ENCODE measurements at regions not wholly inside any gene's neighbourhood (a gene's known extent, or its start where the extent isn't known, plus 50 kb on each side); places are given as distances from the start of the nearest gene placed in this dataset.
"Not testable (repeated sequence)": the region's sequence is repeated elsewhere in the genome, so short reads cannot be mapped to it uniquely, and the experiment has no call there.

DNA sequence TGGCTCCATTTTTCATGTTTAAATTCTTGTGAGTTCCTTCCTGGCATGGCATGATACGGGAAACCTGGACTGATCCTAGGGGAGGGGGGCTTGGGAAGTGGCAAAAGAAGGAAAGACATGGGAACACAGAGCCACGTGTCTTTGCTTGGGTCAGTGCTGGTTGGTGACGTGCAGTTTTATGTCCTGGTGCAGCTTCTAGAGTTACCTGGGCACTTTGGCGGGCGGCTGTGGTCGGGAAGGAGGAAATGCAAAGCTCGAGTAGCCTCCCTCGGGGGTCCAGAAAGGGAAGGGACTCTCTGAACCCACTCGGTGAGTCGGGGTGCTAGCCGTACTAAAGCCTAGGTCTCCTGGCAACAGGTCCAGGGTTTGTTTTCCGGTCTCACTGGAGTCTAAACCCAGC lies 94.6 kb downstream of the APOB start:
- Histone ChIP-seq H3K27ac (replicated peaks) (no peak overlapping the region), H3K4me3 (replicated peaks; ENCODE audit: insufficient read depth, low read length) (no peak overlapping the region), H3K27me3 (ENCODE audit: insufficient read depth, poor library complexity, severe bottlenecking) (peaks cover 2% of the 10 kb centered on the region)
- TF ChIP-seq GABPA (IDR thresholded peaks at IDR 0.05; ENCODE audit: low read depth) (no peak), POLR2AphosphoS5 (IDR thresholded peaks at IDR 0.05; ENCODE audit: low read depth) (no peak), SPI1 (IDR thresholded peaks at IDR 0.05; ENCODE audit: borderline replicate concordance, low read depth) (no peak)
- TF ChIP-seq, protein P1, sequence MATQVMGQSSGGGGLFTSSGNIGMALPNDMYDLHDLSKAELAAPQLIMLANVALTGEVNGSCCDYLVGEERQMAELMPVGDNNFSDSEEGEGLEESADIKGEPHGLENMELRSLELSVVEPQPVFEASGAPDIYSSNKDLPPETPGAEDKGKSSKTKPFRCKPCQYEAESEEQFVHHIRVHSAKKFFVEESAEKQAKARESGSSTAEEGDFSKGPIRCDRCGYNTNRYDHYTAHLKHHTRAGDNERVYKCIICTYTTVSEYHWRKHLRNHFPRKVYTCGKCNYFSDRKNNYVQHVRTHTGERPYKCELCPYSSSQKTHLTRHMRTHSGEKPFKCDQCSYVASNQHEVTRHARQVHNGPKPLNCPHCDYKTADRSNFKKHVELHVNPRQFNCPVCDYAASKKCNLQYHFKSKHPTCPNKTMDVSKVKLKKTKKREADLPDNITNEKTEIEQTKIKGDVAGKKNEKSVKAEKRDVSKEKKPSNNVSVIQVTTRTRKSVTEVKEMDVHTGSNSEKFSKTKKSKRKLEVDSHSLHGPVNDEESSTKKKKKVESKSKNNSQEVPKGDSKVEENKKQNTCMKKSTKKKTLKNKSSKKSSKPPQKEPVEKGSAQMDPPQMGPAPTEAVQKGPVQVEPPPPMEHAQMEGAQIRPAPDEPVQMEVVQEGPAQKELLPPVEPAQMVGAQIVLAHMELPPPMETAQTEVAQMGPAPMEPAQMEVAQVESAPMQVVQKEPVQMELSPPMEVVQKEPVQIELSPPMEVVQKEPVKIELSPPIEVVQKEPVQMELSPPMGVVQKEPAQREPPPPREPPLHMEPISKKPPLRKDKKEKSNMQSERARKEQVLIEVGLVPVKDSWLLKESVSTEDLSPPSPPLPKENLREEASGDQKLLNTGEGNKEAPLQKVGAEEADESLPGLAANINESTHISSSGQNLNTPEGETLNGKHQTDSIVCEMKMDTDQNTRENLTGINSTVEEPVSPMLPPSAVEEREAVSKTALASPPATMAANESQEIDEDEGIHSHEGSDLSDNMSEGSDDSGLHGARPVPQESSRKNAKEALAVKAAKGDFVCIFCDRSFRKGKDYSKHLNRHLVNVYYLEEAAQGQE (IDR thresholded peaks at IDR 0.05; ENCODE audit: insufficient replicate concordance, low read depth): no peak
- TF ChIP-seq, protein P2, sequence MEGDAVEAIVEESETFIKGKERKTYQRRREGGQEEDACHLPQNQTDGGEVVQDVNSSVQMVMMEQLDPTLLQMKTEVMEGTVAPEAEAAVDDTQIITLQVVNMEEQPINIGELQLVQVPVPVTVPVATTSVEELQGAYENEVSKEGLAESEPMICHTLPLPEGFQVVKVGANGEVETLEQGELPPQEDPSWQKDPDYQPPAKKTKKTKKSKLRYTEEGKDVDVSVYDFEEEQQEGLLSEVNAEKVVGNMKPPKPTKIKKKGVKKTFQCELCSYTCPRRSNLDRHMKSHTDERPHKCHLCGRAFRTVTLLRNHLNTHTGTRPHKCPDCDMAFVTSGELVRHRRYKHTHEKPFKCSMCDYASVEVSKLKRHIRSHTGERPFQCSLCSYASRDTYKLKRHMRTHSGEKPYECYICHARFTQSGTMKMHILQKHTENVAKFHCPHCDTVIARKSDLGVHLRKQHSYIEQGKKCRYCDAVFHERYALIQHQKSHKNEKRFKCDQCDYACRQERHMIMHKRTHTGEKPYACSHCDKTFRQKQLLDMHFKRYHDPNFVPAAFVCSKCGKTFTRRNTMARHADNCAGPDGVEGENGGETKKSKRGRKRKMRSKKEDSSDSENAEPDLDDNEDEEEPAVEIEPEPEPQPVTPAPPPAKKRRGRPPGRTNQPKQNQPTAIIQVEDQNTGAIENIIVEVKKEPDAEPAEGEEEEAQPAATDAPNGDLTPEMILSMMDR (IDR thresholded peaks at IDR 0.05; ENCODE audit: insufficient read depth, low read length): no peak
- DNase-seq (ENCODE audit: low read depth in 1 of 2, low spot score in 1 of 2): no peak

DNA sequence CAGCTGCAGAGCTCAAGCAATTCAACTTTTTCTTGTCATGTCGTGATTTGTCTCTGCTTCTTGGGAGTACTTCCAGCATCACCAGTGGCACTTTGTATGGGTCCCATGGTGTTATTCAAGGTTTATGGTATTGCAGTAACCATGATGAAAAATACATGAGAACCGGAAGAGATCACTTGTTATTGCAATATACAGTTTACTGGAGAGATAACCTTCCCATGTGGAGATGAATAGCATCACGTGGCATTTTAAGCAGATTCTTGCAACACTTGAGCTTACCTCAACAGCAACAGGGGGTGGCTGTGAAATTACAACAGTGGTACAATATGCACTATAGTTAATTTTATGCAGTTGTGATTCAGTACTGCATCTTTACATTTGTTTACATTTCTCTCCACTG lies 97.4 kb downstream of the APOB start:
- TF ChIP-seq GABPA (IDR thresholded peaks at IDR 0.05; ENCODE audit: low read depth) (no peak), SPI1 (IDR thresholded peaks at IDR 0.05; ENCODE audit: borderline replicate concordance, low read depth) (no peak), POLR2AphosphoS5 (IDR thresholded peaks at IDR 0.05; ENCODE audit: low read depth) (no peak)
- TF ChIP-seq, protein P2 (IDR thresholded peaks at IDR 0.05; ENCODE audit: insufficient read depth, low read length): no peak
- TF ChIP-seq, protein P1 (IDR thresholded peaks at IDR 0.05; ENCODE audit: insufficient replicate concordance, low read depth): no peak
- H3K27ac ChIP-seq (replicated peaks): no peak overlapping the region
- H3K27me3 ChIP-seq (ENCODE audit: insufficient read depth, poor library complexity, severe bottlenecking): peaks cover 2% of the 10 kb centered on the region
- DNase-seq (ENCODE audit: low read depth in 1 of 2, low spot score in 1 of 2): peak in 1 of 2 experiments; percentile 10
- no peak overlapping the region for H3K4me3 ChIP-seq (replicated peaks; ENCODE audit: insufficient read depth, low read length)

GRCh38 chr2:20943721-20944120 lies 100.2 kb downstream of the APOB start:
- not testable (repeated sequence) for H3K4me3 ChIP-seq (replicated peaks; ENCODE audit: insufficient read depth, low read length); DNase-seq (ENCODE audit: low read depth in 1 of 2, low spot score in 1 of 2); H3K27ac ChIP-seq (replicated peaks); H3K27me3 ChIP-seq (ENCODE audit: insufficient read depth, poor library complexity, severe bottlenecking)

- TF ChIP-seq SPI1 (IDR thresholded peaks at IDR 0.05; ENCODE audit: borderline replicate concordance, low read depth): no peak
- TF ChIP-seq, protein P2 (IDR thresholded peaks at IDR 0.05; ENCODE audit: insufficient read depth, low read length): no peak
- TF ChIP-seq, protein P1 (IDR thresholded peaks at IDR 0.05; ENCODE audit: insufficient replicate concordance, low read depth): no peak
- TF ChIP-seq GABPA (IDR thresholded peaks at IDR 0.05; ENCODE audit: low read depth): no peak
- no peak for TF ChIP-seq POLR2AphosphoS5 (IDR thresholded peaks at IDR 0.05; ENCODE audit: low read depth)
- Histone ChIP-seq H3K4me3 (replicated peaks; ENCODE audit: insufficient read depth, low read length) (no peak overlapping the region), H3K27ac (replicated peaks) (no peak overlapping the region), H3K27me3 (ENCODE audit: insufficient read depth, poor library complexity, severe bottlenecking) (no peaks in the 10 kb centered on the region)
- no peak for DNase-seq (ENCODE audit: low read depth in 1 of 2, low spot score in 1 of 2)
Measured at GRCh38 chr2:20942646-20943125, 101.2 kb downstream of the APOB start.

All from HL-60 (cell line).